Neural progenitor cell (in vitro differentiated cells): ENCODE measurements at regions not wholly inside any gene's neighbourhood (a gene's known extent, or its start where the extent isn't known, plus 50 kb on each side); places are given as distances from the start of the nearest gene placed in this dataset.

Experiments used
- DNase-seq: peaks from one replicate; pipeline ENCODE4 v3.0.0-alpha.2; 2016; ENCODE audit warnings: low spot score
- H2AFZ ChIP-seq: fragments of 200-600 bp; sonication (generic); replicated peaks from 2 replicates; pipeline ENCODE4 v1.6.1; 2016; ENCODE audit warnings: antibody characterized with exemption
- H3F3A ChIP-seq: fragments of 200-600 bp; sonication (generic); 2 replicates; pipeline ENCODE4 v1.6.1; 2016; ENCODE audit warnings: antibody characterized with exemption, low read depth
- H3K27ac ChIP-seq: fragments of 200-600 bp; sonication (generic); 2 replicates; pipeline ENCODE4 v1.5.1; 2016; ENCODE audit warnings: mild to moderate bottlenecking
- H3K27me3 ChIP-seq: fragments of 200-600 bp; sonication (generic); 2 replicates; pipeline ENCODE4 v1.6.1; 2016; ENCODE audit warnings: mild to moderate bottlenecking, moderate library complexity
- H3K36me3 ChIP-seq: fragments of 200-600 bp; sonication (generic); 2 replicates; pipeline ENCODE4 v1.5.1; 2016
- H3K4me1 ChIP-seq: fragments of 200-600 bp; sonication (generic); 2 replicates; pipeline ENCODE4 v1.6.1; 2016; ENCODE audit warnings: mixed run types
- H3K4me2 ChIP-seq: fragments of 200-600 bp; sonication (generic); 2 replicates; pipeline ENCODE4 v1.6.1; 2016
- H3K4me3 ChIP-seq: fragments of 200-600 bp; sonication (generic); 2 replicates; pipeline ENCODE4 v1.5.1; 2016
- H3K79me2 ChIP-seq: fragments of 200-600 bp; sonication (generic); 2 replicates; pipeline ENCODE4 v1.6.1; 2016; ENCODE audit warnings: low read depth
- H3K9ac ChIP-seq: fragments of 200-600 bp; sonication (generic); 2 replicates; pipeline ENCODE4 v1.6.1; 2016
- H3K9me3 ChIP-seq: fragments of 200-600 bp; sonication (generic); 2 replicates; pipeline ENCODE4 v1.5.1; 2016; ENCODE audit warnings: low read depth
- H4K20me1 ChIP-seq: fragments of 200-600 bp; sonication (generic); 2 replicates; pipeline ENCODE4 v1.6.1; 2016; ENCODE audit warnings: low read depth
- H3K27ac Mint-ChIP-seq: 3 replicates; pipeline ENCODE4 v1.8.0; 2021; ENCODE audit warnings: mixed read lengths
- H3K27me3 Mint-ChIP-seq: 2 replicates; pipeline ENCODE4 v1.8.0; 2022; ENCODE audit warnings: low read depth, mild to moderate bottlenecking, inconsistent platforms, moderate library complexity, mixed read lengths; ENCODE audit not compliant: insufficient read depth
- H3K36me3 Mint-ChIP-seq: 3 replicates; pipeline ENCODE4 v1.8.0; 2021; ENCODE audit warnings: mixed read lengths
- H3K4me1 Mint-ChIP-seq: 3 replicates; pipeline ENCODE4 v1.8.0; 2021; ENCODE audit warnings: mixed read lengths
- H3K4me3 Mint-ChIP-seq: 3 replicates; pipeline ENCODE4 v1.8.0; 2021; ENCODE audit warnings: mild to moderate bottlenecking, moderate library complexity, mixed read lengths
- H3K9me3 Mint-ChIP-seq: 3 replicates; pipeline ENCODE4 v1.8.0; 2020; ENCODE audit warnings: mixed read lengths
- EZH2 ChIP-seq: fragments of 200-600 bp; sonication (generic); IDR thresholded peaks from 2 replicates; pipeline ENCODE4 v1.6.1; 2017; ENCODE audit warnings: antibody characterized with exemption, mild to moderate bottlenecking, moderate library complexity
- EZH2phosphoT487 ChIP-seq: fragments of 200-600 bp; sonication (generic); IDR thresholded peaks from 2 replicates; pipeline ENCODE4 v1.6.1; 2017; ENCODE audit warnings: antibody characterized with exemption
- TF ChIP-seq, protein P1 (sequence below): fragments of 200-600 bp; sonication (generic); IDR thresholded peaks from 2 replicates; pipeline ENCODE4 v1.5.1; 2017; ENCODE audit warnings: antibody characterized with exemption, mild to moderate bottlenecking

- no peak for DNase-seq
- peaks cover 7% of the 10 kb centered on the region for H3K4me1 ChIP-seq
- H3K9me3 ChIP-seq, result no peaks in the 10 kb centered on the region
- Mint-ChIP-seq H3K36me3 (no peaks in the 10 kb centered on the region), H3K9me3 (no peaks in the 10 kb centered on the region), H3K4me1 (peaks cover 14% of the 10 kb centered on the region), H3K27ac (no peak overlapping the region), H3K4me3 (no peak overlapping the region), H3K27me3 (peaks cover 5% of the 10 kb centered on the region)
- no peak overlapping the region for H2AFZ ChIP-seq
- H3K27ac ChIP-seq, result no peak overlapping the region
- no peaks in the 10 kb centered on the region for H3K79me2 ChIP-seq
- no peaks in the 10 kb centered on the region for H3K36me3 ChIP-seq
- no peaks in the 10 kb centered on the region for H3K27me3 ChIP-seq
- H4K20me1 ChIP-seq, result no peaks in the 10 kb centered on the region
- H3F3A ChIP-seq, result peaks cover 11% of the 10 kb centered on the region
- no peak overlapping the region for H3K4me2 ChIP-seq
- H3K9ac ChIP-seq, result no peak overlapping the region
- H3K4me3 ChIP-seq, result no peak overlapping the region
- TF ChIP-seq EZH2phosphoT487, result no peak
- TF ChIP-seq EZH2, result no peak
- TF ChIP-seq, protein P1, sequence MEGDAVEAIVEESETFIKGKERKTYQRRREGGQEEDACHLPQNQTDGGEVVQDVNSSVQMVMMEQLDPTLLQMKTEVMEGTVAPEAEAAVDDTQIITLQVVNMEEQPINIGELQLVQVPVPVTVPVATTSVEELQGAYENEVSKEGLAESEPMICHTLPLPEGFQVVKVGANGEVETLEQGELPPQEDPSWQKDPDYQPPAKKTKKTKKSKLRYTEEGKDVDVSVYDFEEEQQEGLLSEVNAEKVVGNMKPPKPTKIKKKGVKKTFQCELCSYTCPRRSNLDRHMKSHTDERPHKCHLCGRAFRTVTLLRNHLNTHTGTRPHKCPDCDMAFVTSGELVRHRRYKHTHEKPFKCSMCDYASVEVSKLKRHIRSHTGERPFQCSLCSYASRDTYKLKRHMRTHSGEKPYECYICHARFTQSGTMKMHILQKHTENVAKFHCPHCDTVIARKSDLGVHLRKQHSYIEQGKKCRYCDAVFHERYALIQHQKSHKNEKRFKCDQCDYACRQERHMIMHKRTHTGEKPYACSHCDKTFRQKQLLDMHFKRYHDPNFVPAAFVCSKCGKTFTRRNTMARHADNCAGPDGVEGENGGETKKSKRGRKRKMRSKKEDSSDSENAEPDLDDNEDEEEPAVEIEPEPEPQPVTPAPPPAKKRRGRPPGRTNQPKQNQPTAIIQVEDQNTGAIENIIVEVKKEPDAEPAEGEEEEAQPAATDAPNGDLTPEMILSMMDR, result no peak
Observed at GRCh38 chr3:23105048-23105447, 98.1 kb upstream of the UBE2E2 start.

DNA sequence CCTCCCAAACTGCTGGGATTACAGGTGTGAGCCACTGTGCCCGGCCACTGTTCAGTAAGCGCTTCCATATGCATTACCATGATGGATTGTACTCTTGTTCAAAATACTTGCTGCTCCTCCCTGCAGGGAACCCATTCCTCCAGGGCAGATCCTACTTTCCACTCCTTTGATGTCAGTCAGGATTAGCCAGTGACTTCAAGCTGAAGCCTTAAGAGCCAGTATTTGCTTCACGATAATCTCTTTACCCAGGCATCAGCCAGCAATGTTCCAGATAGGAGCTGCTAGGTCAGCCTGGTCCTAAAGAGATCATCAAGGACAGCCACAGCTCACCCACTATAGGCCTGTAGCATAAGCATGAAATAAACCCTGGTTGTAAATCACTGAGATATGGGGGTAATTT lies 96.5 kb upstream of the UBE2E2 start:
- no peaks in the 10 kb centered on the region for H3K9me3 ChIP-seq
- peaks cover 7% of the 10 kb centered on the region for H3K4me1 ChIP-seq
- no peak overlapping the region for H3K4me3 ChIP-seq
- H3K9ac ChIP-seq, result no peak overlapping the region
- Mint-ChIP-seq H3K27ac (peak overlapping the region; percentile 21), H3K9me3 (no peaks in the 10 kb centered on the region), H3K36me3 (no peaks in the 10 kb centered on the region), H3K27me3 (peaks cover 2% of the 10 kb centered on the region), H3K4me1 (peaks cover 14% of the 10 kb centered on the region), H3K4me3 (no peak overlapping the region)
- DNase-seq, result peak; percentile 80
- H2AFZ ChIP-seq, result no peak overlapping the region
- no peaks in the 10 kb centered on the region for H3K27me3 ChIP-seq
- H4K20me1 ChIP-seq, result no peaks in the 10 kb centered on the region
- peaks cover 11% of the 10 kb centered on the region for H3F3A ChIP-seq
- no peak overlapping the region for H3K27ac ChIP-seq
- H3K79me2 ChIP-seq, result no peaks in the 10 kb centered on the region
- no peak overlapping the region for H3K4me2 ChIP-seq
- TF ChIP-seq EZH2 (no peak), EZH2phosphoT487 (no peak)
- TF ChIP-seq, protein P1, result no peak
- no peaks in the 10 kb centered on the region for H3K36me3 ChIP-seq

- H3K27ac ChIP-seq, result no peak overlapping the region
- Mint-ChIP-seq H3K36me3 (no peaks in the 10 kb centered on the region), H3K9me3 (no peaks in the 10 kb centered on the region), H3K27ac (no peak overlapping the region), H3K4me3 (no peak overlapping the region), H3K4me1 (peaks cover 14% of the 10 kb centered on the region), H3K27me3 (peaks cover 2% of the 10 kb centered on the region)
- no peaks in the 10 kb centered on the region for H3K9me3 ChIP-seq
- H3K9ac ChIP-seq, result no peak overlapping the region
- no peak for DNase-seq
- H3K36me3 ChIP-seq, result no peaks in the 10 kb centered on the region
- TF ChIP-seq EZH2phosphoT487 (no peak), EZH2 (no peak)
- TF ChIP-seq, protein P1, result no peak
- no peak overlapping the region for H3K4me2 ChIP-seq
- H3K79me2 ChIP-seq, result no peaks in the 10 kb centered on the region
- H2AFZ ChIP-seq, result no peak overlapping the region
- no peak overlapping the region for H3K4me3 ChIP-seq
- peaks cover 11% of the 10 kb centered on the region for H3F3A ChIP-seq
- H3K27me3 ChIP-seq, result no peaks in the 10 kb centered on the region
- peaks cover 7% of the 10 kb centered on the region for H3K4me1 ChIP-seq
- no peaks in the 10 kb centered on the region for H4K20me1 ChIP-seq
Observed at GRCh38 chr3:23107221-23107620, 95.9 kb upstream of the UBE2E2 start.
